ENCODE measurements at regions not wholly inside any gene's neighbourhood (a gene's known extent, or its start where the extent isn't known, plus 50 kb on each side); places are given as distances from the start of the nearest gene placed in this dataset.

DNA sequence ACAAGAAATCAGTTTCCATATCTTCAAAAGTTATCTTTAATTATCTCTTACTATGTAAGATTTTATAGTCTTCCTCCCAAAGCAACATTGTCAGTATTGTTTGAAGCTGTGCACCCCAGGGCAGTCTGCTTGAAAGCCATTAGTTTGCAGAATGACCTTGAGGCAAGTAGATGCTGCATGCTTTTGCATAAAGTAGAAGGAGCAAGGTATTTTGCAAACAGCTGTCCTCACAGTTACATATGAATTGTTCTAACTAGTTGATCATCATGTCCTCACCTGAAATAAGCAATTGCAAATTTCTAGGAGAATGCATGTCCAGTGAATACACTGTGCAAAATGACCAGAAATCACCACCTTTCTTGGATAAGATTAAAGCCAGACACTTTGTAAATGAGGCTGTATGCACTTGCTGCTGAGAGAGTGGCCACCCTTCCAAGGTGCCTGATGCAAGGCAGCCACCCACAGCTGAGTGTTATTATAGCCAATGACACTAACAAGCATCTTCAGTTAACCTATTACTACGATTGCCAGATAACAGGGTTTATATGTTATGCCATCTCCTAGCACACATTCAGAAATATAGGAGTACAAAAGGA, 730.0 kb upstream of the TMEM132C start:
- H3K36me3 ChIP-seq (ENCODE audit: control insufficient read depth in 2 of 2, insufficient read depth in 2 of 2, low read length in 2 of 2) = no peaks in the 10 kb centered on the region
- H3K27me3 ChIP-seq (ENCODE audit: control insufficient read depth in 2 of 2, insufficient read depth in 2 of 2, low read length in 2 of 2) = no peaks in the 10 kb centered on the region
- H3K27ac ChIP-seq (ENCODE audit: low read depth in 2 of 2, low read length in 2 of 2) = no peak overlapping the region
- no peaks in the 10 kb centered on the region for H3K9me3 ChIP-seq (ENCODE audit: control insufficient read depth in 2 of 2, low read length in 2 of 2)
- no peak overlapping the region for H3K4me3 ChIP-seq (ENCODE audit: low read length in 2 of 2)
- H3K4me1 ChIP-seq (ENCODE audit: control insufficient read depth in 2 of 2, insufficient read depth in 2 of 2, low read length in 2 of 2) = no peaks in the 10 kb centered on the region
- H3K9ac ChIP-seq (ENCODE audit: low read depth in 1 of 2, low read length in 2 of 2) = no peak overlapping the region

GRCh38 chr12:127538316-127538715, 728.7 kb upstream of the TMEM132C start:
- Histone ChIP-seq H3K9me3 (ENCODE audit: control insufficient read depth in 2 of 2, low read length in 2 of 2) (no peaks in the 10 kb centered on the region), H3K27me3 (ENCODE audit: control insufficient read depth in 2 of 2, insufficient read depth in 2 of 2, low read length in 2 of 2) (no peaks in the 10 kb centered on the region), H3K9ac (ENCODE audit: low read depth in 1 of 2, low read length in 2 of 2) (no peak overlapping the region), H3K4me1 (ENCODE audit: control insufficient read depth in 2 of 2, insufficient read depth in 2 of 2, low read length in 2 of 2) (no peaks in the 10 kb centered on the region), H3K36me3 (ENCODE audit: control insufficient read depth in 2 of 2, insufficient read depth in 2 of 2, low read length in 2 of 2) (no peaks in the 10 kb centered on the region), H3K4me3 (ENCODE audit: low read length in 2 of 2) (no peak overlapping the region), H3K27ac (ENCODE audit: low read depth in 2 of 2, low read length in 2 of 2) (no peak overlapping the region)

GRCh38 chr12:127539226-127539858, 727.6 kb upstream of the TMEM132C start:
- no peaks in the 10 kb centered on the region for H3K9me3 ChIP-seq (ENCODE audit: control insufficient read depth in 2 of 2, low read length in 2 of 2)
- H3K27ac ChIP-seq (ENCODE audit: low read depth in 2 of 2, low read length in 2 of 2) = no peak overlapping the region
- no peaks in the 10 kb centered on the region for H3K36me3 ChIP-seq (ENCODE audit: control insufficient read depth in 2 of 2, insufficient read depth in 2 of 2, low read length in 2 of 2)
- H3K9ac ChIP-seq (ENCODE audit: low read depth in 1 of 2, low read length in 2 of 2) = no peak overlapping the region
- H3K4me1 ChIP-seq (ENCODE audit: control insufficient read depth in 2 of 2, insufficient read depth in 2 of 2, low read length in 2 of 2) = no peaks in the 10 kb centered on the region
- H3K27me3 ChIP-seq (ENCODE audit: control insufficient read depth in 2 of 2, insufficient read depth in 2 of 2, low read length in 2 of 2) = no peaks in the 10 kb centered on the region
- H3K4me3 ChIP-seq (ENCODE audit: low read length in 2 of 2) = no peak overlapping the region

DNA sequence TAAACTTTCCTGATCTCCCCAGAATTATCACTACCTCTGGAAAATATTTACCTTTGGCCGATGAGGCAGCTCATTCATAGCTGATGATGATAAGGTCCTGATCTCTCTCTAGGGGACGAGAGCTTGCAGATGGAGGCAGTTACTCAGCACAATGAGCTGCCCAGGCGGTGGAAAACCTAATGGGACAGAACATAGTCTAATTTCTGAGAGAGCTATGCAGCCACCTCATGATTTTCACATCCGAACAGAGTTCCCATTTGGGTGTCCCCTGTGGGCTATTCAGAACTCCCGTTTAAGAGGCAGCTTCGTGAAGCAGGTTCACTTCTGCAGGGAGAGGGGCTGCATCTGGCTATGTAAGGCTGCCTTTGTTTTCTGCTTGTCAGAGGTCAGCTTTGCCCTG, 724.6 kb upstream of the TMEM132C start:
- Histone ChIP-seq H3K27ac (ENCODE audit: low read depth in 2 of 2, low read length in 2 of 2) (no peak overlapping the region), H3K4me1 (ENCODE audit: control insufficient read depth in 2 of 2, insufficient read depth in 2 of 2, low read length in 2 of 2) (no peaks in the 10 kb centered on the region)

DNA sequence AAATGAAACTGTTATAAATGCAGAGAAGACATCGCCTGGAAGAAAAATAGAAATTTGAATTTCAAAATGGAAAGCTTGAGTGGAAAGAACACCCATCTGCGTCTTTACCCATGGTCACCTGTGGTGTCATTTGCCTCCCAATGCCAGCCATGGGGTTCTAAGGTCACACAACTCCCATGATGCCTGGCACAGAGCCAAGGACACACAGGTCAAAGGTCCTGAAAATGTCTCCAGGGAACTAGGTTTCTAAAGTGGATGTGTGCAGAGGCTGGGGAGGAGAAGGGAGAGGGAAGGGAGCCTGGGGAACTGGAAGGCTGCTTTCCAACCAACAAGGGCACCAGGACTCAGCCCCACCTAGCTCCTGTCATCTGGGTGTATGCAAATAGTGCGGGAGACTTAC, 724.0 kb upstream of the TMEM132C start:
- H3K4me1 ChIP-seq (ENCODE audit: control insufficient read depth in 2 of 2, insufficient read depth in 2 of 2, low read length in 2 of 2) = no peaks in the 10 kb centered on the region
- no peaks in the 10 kb centered on the region for H3K36me3 ChIP-seq (ENCODE audit: control insufficient read depth in 2 of 2, insufficient read depth in 2 of 2, low read length in 2 of 2)
- H3K4me3 ChIP-seq (ENCODE audit: low read length in 2 of 2) = no peak overlapping the region
- no peak overlapping the region for H3K9ac ChIP-seq (ENCODE audit: low read depth in 1 of 2, low read length in 2 of 2)
- no peaks in the 10 kb centered on the region for H3K27me3 ChIP-seq (ENCODE audit: control insufficient read depth in 2 of 2, insufficient read depth in 2 of 2, low read length in 2 of 2)
- no peaks in the 10 kb centered on the region for H3K9me3 ChIP-seq (ENCODE audit: control insufficient read depth in 2 of 2, low read length in 2 of 2)
- no peak overlapping the region for H3K27ac ChIP-seq (ENCODE audit: low read depth in 2 of 2, low read length in 2 of 2)

More for the DNA sequence above, 724.6 kb upstream of the TMEM132C start:
- no peak overlapping the region for H3K9ac ChIP-seq (ENCODE audit: low read depth in 1 of 2, low read length in 2 of 2)
- no peaks in the 10 kb centered on the region for H3K9me3 ChIP-seq (ENCODE audit: control insufficient read depth in 2 of 2, low read length in 2 of 2)
- no peaks in the 10 kb centered on the region for H3K36me3 ChIP-seq (ENCODE audit: control insufficient read depth in 2 of 2, insufficient read depth in 2 of 2, low read length in 2 of 2)
- H3K4me3 ChIP-seq (ENCODE audit: low read length in 2 of 2) = no peak overlapping the region
- H3K27me3 ChIP-seq (ENCODE audit: control insufficient read depth in 2 of 2, insufficient read depth in 2 of 2, low read length in 2 of 2) = no peaks in the 10 kb centered on the region

GRCh38 chr12:127546721-127547505, 720.1 kb upstream of the TMEM132C start:
- Histone ChIP-seq H3K27me3 (ENCODE audit: control insufficient read depth in 2 of 2, insufficient read depth in 2 of 2, low read length in 2 of 2) (no peaks in the 10 kb centered on the region), H3K36me3 (ENCODE audit: control insufficient read depth in 2 of 2, insufficient read depth in 2 of 2, low read length in 2 of 2) (no peaks in the 10 kb centered on the region), H3K4me3 (ENCODE audit: low read length in 2 of 2) (no peak overlapping the region), H3K27ac (ENCODE audit: low read depth in 2 of 2, low read length in 2 of 2) (no peak overlapping the region), H3K4me1 (ENCODE audit: control insufficient read depth in 2 of 2, insufficient read depth in 2 of 2, low read length in 2 of 2) (no peaks in the 10 kb centered on the region), H3K9me3 (ENCODE audit: control insufficient read depth in 2 of 2, low read length in 2 of 2) (no peaks in the 10 kb centered on the region), H3K9ac (ENCODE audit: low read depth in 1 of 2, low read length in 2 of 2) (no peak overlapping the region)

GRCh38 chr12:127548123-127548553, 718.8 kb upstream of the TMEM132C start:
- no peak overlapping the region for H3K27ac ChIP-seq (ENCODE audit: low read depth in 2 of 2, low read length in 2 of 2)
- no peak overlapping the region for H3K4me3 ChIP-seq (ENCODE audit: low read length in 2 of 2)
- no peaks in the 10 kb centered on the region for H3K9me3 ChIP-seq (ENCODE audit: control insufficient read depth in 2 of 2, low read length in 2 of 2)
- no peaks in the 10 kb centered on the region for H3K27me3 ChIP-seq (ENCODE audit: control insufficient read depth in 2 of 2, insufficient read depth in 2 of 2, low read length in 2 of 2)
- H3K9ac ChIP-seq (ENCODE audit: low read depth in 1 of 2, low read length in 2 of 2) = no peak overlapping the region
- no peaks in the 10 kb centered on the region for H3K4me1 ChIP-seq (ENCODE audit: control insufficient read depth in 2 of 2, insufficient read depth in 2 of 2, low read length in 2 of 2)
- H3K36me3 ChIP-seq (ENCODE audit: control insufficient read depth in 2 of 2, insufficient read depth in 2 of 2, low read length in 2 of 2) = no peaks in the 10 kb centered on the region

DNA sequence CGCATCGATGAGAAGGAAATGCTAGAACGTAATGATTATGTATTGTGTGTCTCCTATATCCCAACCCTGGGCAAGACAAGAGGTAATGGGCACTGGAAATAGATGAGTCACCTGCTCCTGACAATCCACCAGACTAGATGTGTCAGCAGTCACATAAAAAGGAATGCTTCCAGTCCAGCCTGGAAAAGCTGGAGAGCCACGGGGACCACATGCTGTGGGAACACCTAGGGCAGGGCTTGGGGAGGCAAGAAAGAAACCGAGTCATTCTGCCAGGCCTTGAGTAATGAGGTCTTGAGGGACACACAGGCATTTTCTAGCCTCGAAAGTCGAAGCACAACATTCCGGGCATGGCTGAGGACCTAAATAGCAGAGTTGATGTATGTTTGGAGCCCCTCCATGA, 716.7 kb upstream of the TMEM132C start:
- Histone ChIP-seq H3K9me3 (ENCODE audit: control insufficient read depth in 2 of 2, low read length in 2 of 2) (no peaks in the 10 kb centered on the region), H3K9ac (ENCODE audit: low read depth in 1 of 2, low read length in 2 of 2) (no peak overlapping the region), H3K36me3 (ENCODE audit: control insufficient read depth in 2 of 2, insufficient read depth in 2 of 2, low read length in 2 of 2) (no peaks in the 10 kb centered on the region), H3K4me3 (ENCODE audit: low read length in 2 of 2) (no peak overlapping the region), H3K27ac (ENCODE audit: low read depth in 2 of 2, low read length in 2 of 2) (no peak overlapping the region), H3K27me3 (ENCODE audit: control insufficient read depth in 2 of 2, insufficient read depth in 2 of 2, low read length in 2 of 2) (no peaks in the 10 kb centered on the region), H3K4me1 (ENCODE audit: control insufficient read depth in 2 of 2, insufficient read depth in 2 of 2, low read length in 2 of 2) (no peaks in the 10 kb centered on the region)

GRCh38 chr12:127552838-127553237, 714.1 kb upstream of the TMEM132C start:
- H3K4me3 ChIP-seq (ENCODE audit: low read length in 2 of 2) = no peak overlapping the region
- no peaks in the 10 kb centered on the region for H3K9me3 ChIP-seq (ENCODE audit: control insufficient read depth in 2 of 2, low read length in 2 of 2)
- no peaks in the 10 kb centered on the region for H3K4me1 ChIP-seq (ENCODE audit: control insufficient read depth in 2 of 2, insufficient read depth in 2 of 2, low read length in 2 of 2)
- no peaks in the 10 kb centered on the region for H3K27me3 ChIP-seq (ENCODE audit: control insufficient read depth in 2 of 2, insufficient read depth in 2 of 2, low read length in 2 of 2)
- H3K27ac ChIP-seq (ENCODE audit: low read depth in 2 of 2, low read length in 2 of 2) = no peak overlapping the region
- no peak overlapping the region for H3K9ac ChIP-seq (ENCODE audit: low read depth in 1 of 2, low read length in 2 of 2)
- no peaks in the 10 kb centered on the region for H3K36me3 ChIP-seq (ENCODE audit: control insufficient read depth in 2 of 2, insufficient read depth in 2 of 2, low read length in 2 of 2)

DNA sequence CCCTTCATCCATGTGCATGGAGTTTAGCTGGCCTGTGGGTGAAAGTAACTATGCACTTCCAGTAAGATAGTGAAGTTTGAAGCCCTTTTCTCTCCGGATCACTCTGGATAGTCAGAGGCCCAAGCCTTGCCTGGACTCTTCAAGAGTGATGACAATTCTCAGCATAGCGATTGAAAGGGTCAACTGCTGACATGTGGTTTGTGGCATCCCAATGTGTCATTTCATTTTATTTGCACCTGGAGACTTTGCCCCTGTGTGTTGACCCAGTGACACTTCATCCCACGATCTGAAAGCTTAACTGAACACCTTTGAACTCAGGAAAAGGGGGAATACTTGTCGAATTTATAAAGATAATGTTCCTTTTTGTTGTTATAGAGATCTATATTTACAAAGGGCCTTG, 711.9 kb upstream of the TMEM132C start:
- Histone ChIP-seq H3K9me3 (ENCODE audit: control insufficient read depth in 2 of 2, low read length in 2 of 2) (no peaks in the 10 kb centered on the region), H3K9ac (ENCODE audit: low read depth in 1 of 2, low read length in 2 of 2) (no peak overlapping the region), H3K36me3 (ENCODE audit: control insufficient read depth in 2 of 2, insufficient read depth in 2 of 2, low read length in 2 of 2) (no peaks in the 10 kb centered on the region), H3K4me1 (ENCODE audit: control insufficient read depth in 2 of 2, insufficient read depth in 2 of 2, low read length in 2 of 2) (no peaks in the 10 kb centered on the region), H3K27me3 (ENCODE audit: control insufficient read depth in 2 of 2, insufficient read depth in 2 of 2, low read length in 2 of 2) (no peaks in the 10 kb centered on the region), H3K27ac (ENCODE audit: low read depth in 2 of 2, low read length in 2 of 2) (no peak overlapping the region), H3K4me3 (ENCODE audit: low read length in 2 of 2) (no peak overlapping the region)
